HG03039 (cell line): ENCODE measurements at regions not wholly inside any gene's neighbourhood (a gene's known extent, or its start where the extent isn't known, plus 50 kb on each side); places are given as distances from the start of the nearest gene placed in this dataset.

ENCODE experiments used
- ATAC-seq: cut with Tn5 transposase; IDR thresholded peaks from one replicate; pipeline ENCODE4 v1.9.1; 2021; ENCODE audit warnings: mild to moderate bottlenecking, moderate library complexity; ENCODE audit not compliant: unreplicated experiment

DNA sequence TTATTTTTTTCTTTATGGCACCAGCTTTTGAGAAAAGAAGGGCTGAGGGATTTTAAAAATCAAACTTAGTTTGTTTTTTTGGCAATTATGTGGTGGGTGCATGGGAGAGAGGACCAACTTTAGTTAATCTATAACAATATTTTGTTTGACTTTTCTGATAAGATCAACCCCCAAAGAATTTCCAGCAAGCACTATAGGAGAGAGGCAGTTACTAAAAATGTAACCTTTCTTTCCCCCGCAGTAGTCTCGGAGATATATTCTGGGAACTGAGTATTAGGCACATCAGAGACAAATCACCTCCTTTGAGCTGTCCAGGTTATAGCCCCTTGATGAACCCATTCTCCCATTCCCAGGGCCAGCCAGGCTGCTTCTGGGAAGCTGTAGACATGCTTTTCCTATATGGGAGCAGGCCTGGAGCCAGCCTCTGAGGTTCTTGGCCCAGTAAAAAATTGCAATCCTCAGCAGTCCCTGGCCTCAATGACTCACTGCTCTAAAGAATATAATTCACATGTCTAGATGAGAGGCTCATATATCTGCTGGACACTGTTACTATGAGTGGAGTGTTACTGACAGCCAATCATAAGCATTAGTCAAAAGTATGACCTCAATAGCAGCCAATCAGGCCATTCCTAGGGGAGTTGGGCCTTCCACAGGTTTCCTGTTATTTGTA lies 138.3 kb upstream of the AGBL1 start:
- ATAC-seq: no peak

DNA sequence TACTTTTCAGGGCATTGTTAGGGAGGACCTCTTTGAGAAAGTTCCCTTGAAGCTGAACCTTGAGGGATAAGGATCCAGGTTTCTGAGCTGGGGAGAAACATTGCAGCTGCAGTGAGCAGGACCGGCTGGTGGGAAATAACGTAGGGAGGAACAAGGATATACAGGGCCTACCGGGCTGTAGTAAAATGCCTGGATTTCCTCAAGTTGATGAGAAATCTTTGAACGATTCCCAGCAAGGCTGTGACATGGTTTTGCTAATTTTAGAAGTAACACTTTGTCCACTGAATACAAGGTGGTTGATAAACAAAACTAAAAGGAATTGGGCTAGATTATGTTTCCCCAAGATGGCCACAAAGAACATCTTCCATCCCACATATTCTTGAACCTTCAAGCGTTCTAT lies 137.0 kb upstream of the AGBL1 start:
- ATAC-seq: no peak

DNA sequence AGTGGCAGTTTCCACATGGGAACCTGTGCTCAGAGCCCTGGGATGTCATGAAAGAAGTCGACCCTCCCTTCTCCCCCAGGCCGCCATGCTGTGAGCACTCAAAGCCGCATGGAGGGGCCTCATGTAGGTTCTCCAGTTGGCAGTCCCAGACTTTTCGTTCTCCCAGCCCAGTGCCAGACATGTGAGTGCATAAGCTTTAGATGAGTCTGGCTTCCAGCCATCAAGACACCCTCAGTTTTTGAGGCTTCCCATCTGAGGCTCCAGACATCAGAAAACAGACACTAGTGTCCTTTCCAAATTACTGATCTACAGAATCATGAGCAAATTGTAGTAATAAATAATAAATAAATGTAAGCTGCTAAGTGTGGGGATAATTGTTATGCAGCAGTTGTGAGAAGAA lies 136.5 kb upstream of the AGBL1 start:
- no peak for ATAC-seq

GRCh38 chr15:85943791-85944190 lies 135.9 kb upstream of the AGBL1 start:
- ATAC-seq: no peak

GRCh38 chr15:85947021-85947420 lies 132.7 kb upstream of the AGBL1 start:
- ATAC-seq: no peak

GRCh38 chr15:85947936-85948335 lies 131.7 kb upstream of the AGBL1 start:
- ATAC-seq: no peak

- ATAC-seq: peak; percentile 63
Observed at GRCh38 chr15:85950101-85950500, 129.6 kb upstream of the AGBL1 start.

DNA sequence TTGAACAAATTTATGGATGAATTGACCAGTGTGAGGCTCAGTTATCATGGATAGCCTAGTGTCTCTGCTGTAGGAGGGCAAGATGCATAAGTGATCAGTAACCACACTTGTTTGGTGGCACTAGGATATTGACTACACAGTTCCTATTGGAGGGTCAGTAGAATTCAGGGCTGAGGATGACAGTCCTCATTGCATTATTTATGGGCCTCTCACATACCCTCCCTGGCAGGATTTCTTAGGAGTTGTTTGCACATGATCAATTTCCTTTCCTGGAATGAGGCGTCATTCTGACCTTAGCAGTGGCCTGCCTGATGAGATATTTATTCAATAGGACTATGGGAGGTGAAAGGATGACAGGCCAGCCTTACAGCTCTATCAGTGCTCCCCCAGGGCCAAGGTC lies 125.1 kb upstream of the AGBL1 start:
- ATAC-seq: no peak

DNA sequence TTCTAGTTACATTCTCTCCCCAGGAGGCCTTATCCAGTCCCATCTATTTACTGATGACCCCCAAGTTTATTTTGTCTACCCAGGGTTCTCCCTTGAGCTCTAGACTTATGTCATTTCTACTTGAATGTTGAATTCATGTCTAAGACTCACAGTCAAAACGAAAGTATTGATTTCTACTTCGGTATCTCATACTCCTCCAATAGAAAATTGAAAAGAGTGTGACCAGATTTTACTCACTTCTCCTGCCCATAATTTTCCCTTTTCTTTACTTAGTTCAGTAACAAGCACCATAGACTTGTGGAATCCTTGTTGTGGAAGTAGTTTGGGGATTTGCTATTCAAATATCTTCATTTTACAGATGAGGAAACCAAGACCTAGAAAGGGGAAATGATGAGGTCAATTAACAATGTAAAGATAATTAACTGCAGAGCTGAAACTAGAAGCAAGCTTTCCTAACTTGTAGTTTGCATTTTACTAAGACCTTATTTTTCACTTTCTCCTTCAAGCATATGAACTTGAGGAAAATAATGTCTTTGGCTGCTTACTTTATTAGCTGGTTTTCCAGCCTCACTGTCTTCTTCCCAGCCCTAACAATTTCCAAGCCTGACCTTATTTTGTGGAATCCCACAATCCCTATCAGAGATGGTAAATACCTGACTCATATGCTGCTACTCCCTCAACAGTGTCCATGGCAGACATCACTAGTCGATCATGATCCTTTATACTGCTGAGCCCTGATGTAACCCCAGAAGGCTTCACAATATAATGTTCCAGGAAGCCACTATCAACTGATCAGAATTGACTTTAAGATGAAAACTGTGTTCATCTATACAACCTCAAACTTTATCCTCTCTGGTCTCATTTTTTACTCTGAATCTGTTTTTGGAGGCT lies 123.9 kb upstream of the AGBL1 start:
- peak; percentile 80 for ATAC-seq

DNA sequence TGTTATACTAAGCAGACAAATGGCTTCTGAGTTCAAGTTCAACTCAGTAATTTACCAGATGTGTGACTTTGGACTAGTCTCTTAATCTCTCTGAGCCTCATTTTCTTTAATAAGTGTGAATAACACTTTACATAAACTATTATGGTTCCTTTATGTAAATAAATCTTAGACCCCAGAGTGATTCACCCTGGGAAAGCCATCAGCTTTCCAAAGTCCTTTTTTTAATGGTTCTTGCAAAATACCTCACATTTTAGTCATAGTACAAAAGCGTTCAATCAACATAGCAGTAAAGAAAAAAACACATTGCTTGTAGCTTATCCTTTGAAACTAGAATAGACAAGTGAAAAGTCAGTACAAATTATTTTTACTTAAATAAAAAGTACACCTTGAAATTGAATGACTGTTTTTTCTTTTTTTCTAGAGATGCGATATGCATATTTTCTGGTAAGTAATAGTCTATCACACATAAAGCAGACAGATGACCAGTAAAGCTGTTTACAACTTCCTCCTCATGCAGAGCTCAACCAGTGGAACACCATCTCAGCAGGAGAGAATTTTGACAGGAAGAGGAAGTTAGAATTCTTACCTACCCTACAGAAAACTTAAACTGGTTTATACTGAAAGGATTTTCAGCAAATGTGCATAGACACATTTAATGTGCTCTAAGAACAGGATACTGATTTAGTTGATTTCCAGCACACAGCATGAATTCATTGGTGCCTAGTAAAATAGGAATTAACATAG lies 123.0 kb upstream of the AGBL1 start:
- no peak for ATAC-seq

GRCh38 chr15:85959611-85960010 lies 120.1 kb upstream of the AGBL1 start:
- ATAC-seq: no peak

GRCh38 chr15:85960381-85960780 lies 119.3 kb upstream of the AGBL1 start:
- no peak for ATAC-seq

DNA sequence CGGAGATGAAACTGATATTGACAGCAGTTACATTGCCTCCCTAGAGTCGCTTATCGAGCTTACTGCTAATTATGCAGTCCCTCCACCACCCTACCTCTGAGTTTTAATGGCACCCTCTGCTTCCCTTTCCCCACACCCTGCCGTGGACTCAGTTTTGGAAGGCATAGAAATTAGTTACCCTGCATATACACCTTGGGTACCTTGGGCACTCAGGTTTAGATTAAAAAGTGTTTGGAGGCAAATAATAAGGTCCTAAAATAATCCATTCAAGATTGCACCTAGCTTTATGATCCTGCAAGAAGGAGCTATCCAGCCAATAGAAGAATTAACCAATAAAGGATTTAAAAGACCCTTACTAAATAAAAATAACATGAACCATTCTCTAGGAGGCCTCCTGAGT lies 117.8 kb upstream of the AGBL1 start:
- ATAC-seq: no peak

- no peak for ATAC-seq
Observed at GRCh38 chr15:85963262-85963760, 116.4 kb upstream of the AGBL1 start.

DNA sequence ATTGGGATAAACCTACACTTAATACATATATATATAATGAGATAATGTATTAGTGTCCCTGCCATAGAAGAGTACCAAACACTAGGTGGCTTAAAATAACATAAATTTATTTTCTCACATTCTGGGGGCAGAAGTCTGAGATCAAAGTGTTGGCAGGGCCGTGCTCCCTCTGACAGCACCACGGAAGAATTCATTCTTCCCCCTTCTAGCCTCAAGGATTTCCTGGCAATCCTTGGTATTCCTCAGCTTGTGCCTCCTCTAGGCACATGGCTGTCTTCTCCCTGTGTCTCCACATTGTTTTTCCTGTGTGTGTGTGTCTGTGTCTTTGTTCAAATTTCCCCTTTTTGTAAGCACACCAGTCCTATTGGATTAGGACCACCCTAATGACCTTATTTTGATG lies 115.2 kb upstream of the AGBL1 start:
- no peak for ATAC-seq

GRCh38 chr15:85967553-85967952 lies 112.1 kb upstream of the AGBL1 start:
- no peak for ATAC-seq

DNA sequence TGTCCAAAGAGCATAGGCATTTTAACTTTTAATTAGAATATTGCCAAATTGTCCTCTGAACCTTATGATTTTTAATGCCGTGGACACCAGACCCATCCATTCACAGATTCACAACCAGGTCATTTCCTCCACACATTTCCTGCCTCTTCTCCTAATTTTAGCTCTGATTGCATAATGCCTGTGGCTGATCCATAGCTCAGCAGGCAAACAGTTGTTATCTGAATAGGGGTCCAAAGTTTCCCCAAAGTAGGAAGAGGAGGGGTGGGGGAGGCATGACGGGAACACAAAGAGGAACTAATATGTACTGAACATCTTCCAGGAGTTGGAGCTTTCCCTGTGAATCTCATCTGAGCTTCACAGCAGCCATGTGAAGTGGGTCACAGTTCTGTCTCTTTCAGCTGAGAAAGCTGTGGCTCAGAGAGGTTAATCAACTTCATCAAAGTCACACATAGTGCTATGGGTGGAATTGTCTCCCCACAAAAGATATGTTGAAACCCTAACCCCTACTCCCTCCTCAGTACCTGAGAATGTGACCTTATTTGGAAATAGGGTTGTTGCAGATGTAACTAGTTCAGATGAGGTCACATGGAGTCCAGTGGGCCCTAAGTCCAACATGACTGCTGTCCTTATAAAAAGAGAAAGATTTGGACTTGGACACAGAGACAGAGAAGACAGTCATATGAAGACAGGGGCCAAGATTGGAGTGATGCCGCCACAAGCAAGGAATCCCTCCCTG lies 106.7 kb upstream of the AGBL1 start:
- ATAC-seq: no peak

DNA sequence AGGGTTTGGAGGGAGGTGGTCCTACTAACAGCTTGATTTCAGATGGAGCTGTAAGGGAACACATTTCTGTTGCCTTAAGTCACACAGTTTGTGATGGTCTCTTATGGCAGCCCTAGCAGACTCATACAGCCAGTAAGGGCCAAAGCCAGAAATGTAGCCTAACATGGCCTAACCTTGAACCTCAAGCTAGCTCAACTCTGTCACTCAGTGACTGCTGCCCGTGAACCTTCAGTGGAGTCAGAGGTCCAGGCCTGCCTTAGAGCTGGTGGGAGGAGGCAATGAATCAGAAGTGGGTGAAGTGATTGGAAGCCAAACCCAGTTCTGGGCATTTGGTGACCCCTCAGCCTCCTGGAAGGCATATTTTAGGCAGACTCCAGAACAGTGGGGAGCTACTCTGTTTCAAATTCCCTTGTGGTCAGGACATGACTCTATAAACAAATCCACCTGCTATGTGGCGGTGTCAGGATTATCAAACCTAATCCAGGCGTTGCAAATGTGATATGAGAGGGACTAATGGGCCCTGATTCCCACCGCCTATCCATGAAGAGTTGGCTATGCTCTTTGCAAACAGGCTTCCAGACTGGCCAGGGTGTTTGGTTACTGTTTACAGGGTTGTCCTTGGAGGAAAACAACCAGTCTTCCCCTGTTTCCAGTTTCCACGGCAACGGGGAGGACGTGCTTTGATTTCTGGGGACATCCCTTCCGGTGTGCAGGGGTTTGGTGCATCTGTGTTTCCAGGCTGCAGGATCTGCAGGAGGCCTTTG lies 105.9 kb upstream of the AGBL1 start:
- ATAC-seq: no peak

- ATAC-seq: no peak
Observed at GRCh38 chr15:85974348-85974705, 105.3 kb upstream of the AGBL1 start.

DNA sequence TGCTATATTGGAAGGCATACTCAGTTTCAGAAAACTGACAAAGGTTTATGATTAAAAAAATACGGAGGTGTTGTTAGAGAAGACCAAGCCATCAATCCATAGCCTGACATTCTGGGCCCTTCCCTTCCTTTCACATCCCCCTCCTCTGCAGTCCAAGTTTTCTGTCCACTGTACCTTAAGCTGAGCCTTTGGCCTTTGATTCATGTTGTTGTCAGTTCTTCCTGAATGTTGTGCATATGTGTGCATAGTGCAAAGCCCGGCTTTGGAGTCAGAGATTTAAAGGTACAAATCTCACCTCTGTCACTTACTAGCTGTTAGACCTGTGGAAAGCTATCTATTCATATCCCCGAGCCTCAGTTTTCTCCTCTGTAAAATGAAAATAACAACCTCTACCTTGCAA lies 104.9 kb upstream of the AGBL1 start:
- no peak for ATAC-seq
